Ectodermal cell (in vitro differentiated cells): ENCODE measurements at regions not wholly inside any gene's neighbourhood (a gene's known extent, or its start where the extent isn't known, plus 50 kb on each side); places are given as distances from the start of the nearest gene placed in this dataset.

Experiments used
- H3K27ac ChIP-seq: 2 replicates; pipeline ENCODE4 v1.7.0; 2013; ENCODE audit warnings: mild to moderate bottlenecking, low read depth, low read length; ENCODE audit not compliant: insufficient read depth, poor library complexity, severe bottlenecking
- H3K27me3 ChIP-seq: 2 replicates; pipeline ENCODE4 v1.7.0; 2013; ENCODE audit warnings: mild to moderate bottlenecking, low read length; ENCODE audit not compliant: insufficient read depth, control insufficient read depth, poor library complexity, severe bottlenecking
- H3K36me3 ChIP-seq: one replicate; pipeline ENCODE4 v1.7.0; 2013; ENCODE audit warnings: low read length; ENCODE audit not compliant: control insufficient read depth, insufficient read depth
- H3K4me1 ChIP-seq: one replicate; pipeline ENCODE4 v1.7.0; 2013; ENCODE audit warnings: low read length; ENCODE audit not compliant: control insufficient read depth, insufficient read depth
- H3K4me3 ChIP-seq: 2 replicates; pipeline ENCODE4 v1.7.0; 2013; ENCODE audit warnings: low read depth, low read length, control low read depth; ENCODE audit not compliant: insufficient read depth
- H3K9me3 ChIP-seq: 2 replicates; pipeline ENCODE4 v1.7.0; 2013; ENCODE audit warnings: mild to moderate bottlenecking, low read length, moderate library complexity; ENCODE audit not compliant: control insufficient read depth
- WGBS, 2 experiments: methylation state at CpG; one replicate each; pipeline ENCODE4 v1.1.7; 2013; ENCODE audit warnings: missing lambda C conversion rate in 2 of 2; 5-methylcytosine and 5-hydroxymethylcytosine counted together

- Histone ChIP-seq H3K9me3 (no peaks in the 10 kb centered on the region), H3K36me3 (no peaks in the 10 kb centered on the region), H3K4me3 (no peak overlapping the region), H3K27me3 (no peaks in the 10 kb centered on the region), H3K4me1 (no peaks in the 10 kb centered on the region), H3K27ac (no peak overlapping the region)
Measured at GRCh38 chr4:66108898-66109297, 438.6 kb upstream of the EPHA5 start.

GRCh38 chr4:66097218-66097617 lies 426.9 kb upstream of the EPHA5 start:
- H3K4me3 ChIP-seq = no peak overlapping the region
- no peak overlapping the region for H3K27ac ChIP-seq
- no peaks in the 10 kb centered on the region for H3K9me3 ChIP-seq
- H3K4me1 ChIP-seq = no peaks in the 10 kb centered on the region
- H3K27me3 ChIP-seq = no peaks in the 10 kb centered on the region
- no peaks in the 10 kb centered on the region for H3K36me3 ChIP-seq
- WGBS, 2 experiments = 93 to 95% methylated on average over 5 of the region's 5 CpGs

- H3K36me3 ChIP-seq = no peaks in the 10 kb centered on the region
- H3K4me1 ChIP-seq = no peaks in the 10 kb centered on the region
- WGBS, 2 experiments = 92 to 100% methylated on average over 1 to 2 of the region's 2 CpGs
- no peak overlapping the region for H3K27ac ChIP-seq
- no peaks in the 10 kb centered on the region for H3K9me3 ChIP-seq
- no peak overlapping the region for H3K4me3 ChIP-seq
- no peaks in the 10 kb centered on the region for H3K27me3 ChIP-seq
Measured at GRCh38 chr4:66095065-66095464, 424.8 kb upstream of the EPHA5 start.

- WGBS, 2 experiments = 94 to 95% methylated on average over 15 of the region's 15 CpGs
- no peaks in the 10 kb centered on the region for H3K9me3 ChIP-seq
- H3K27ac ChIP-seq = no peak overlapping the region
- no peak overlapping the region for H3K4me3 ChIP-seq
- no peaks in the 10 kb centered on the region for H3K4me1 ChIP-seq
- no peaks in the 10 kb centered on the region for H3K36me3 ChIP-seq
- no peaks in the 10 kb centered on the region for H3K27me3 ChIP-seq
Measured at GRCh38 chr4:66094070-66094469, 423.8 kb upstream of the EPHA5 start.

- H3K4me1 ChIP-seq = no peaks in the 10 kb centered on the region
- no peaks in the 10 kb centered on the region for H3K9me3 ChIP-seq
- H3K36me3 ChIP-seq = no peaks in the 10 kb centered on the region
- H3K27me3 ChIP-seq = no peaks in the 10 kb centered on the region
- H3K27ac ChIP-seq = no peak overlapping the region
- H3K4me3 ChIP-seq = no peak overlapping the region
- WGBS, 2 experiments = 91 to 100% methylated on average over 1 of the region's 1 CpG
Measured at GRCh38 chr4:66091786-66092185, 421.5 kb upstream of the EPHA5 start.

GRCh38 chr4:66073961-66074360 lies 403.7 kb upstream of the EPHA5 start:
- 100% methylated on average over 2 of the region's 2 CpGs for WGBS, 2 experiments

GRCh38 chr4:66071911-66072310 lies 401.6 kb upstream of the EPHA5 start:
- H3K27me3 ChIP-seq = no peaks in the 10 kb centered on the region
- 65 to 80% methylated on average over 1 to 2 of the region's 2 CpGs for WGBS, 2 experiments
- no peaks in the 10 kb centered on the region for H3K36me3 ChIP-seq

More at GRCh38 chr4:66073961-66074360, 403.7 kb upstream of the EPHA5 start:
- Histone ChIP-seq H3K9me3 (no peaks in the 10 kb centered on the region), H3K4me1 (no peaks in the 10 kb centered on the region), H3K27ac (no peak overlapping the region), H3K36me3 (no peaks in the 10 kb centered on the region), H3K4me3 (no peak overlapping the region), H3K27me3 (no peaks in the 10 kb centered on the region)

GRCh38 chr4:66062921-66063320 lies 392.6 kb upstream of the EPHA5 start:
- Histone ChIP-seq H3K27ac (no peak overlapping the region), H3K27me3 (no peaks in the 10 kb centered on the region), H3K4me3 (no peak overlapping the region), H3K4me1 (no peaks in the 10 kb centered on the region), H3K36me3 (no peaks in the 10 kb centered on the region), H3K9me3 (no peaks in the 10 kb centered on the region)

More at GRCh38 chr4:66071911-66072310, 401.6 kb upstream of the EPHA5 start:
- H3K4me1 ChIP-seq = no peaks in the 10 kb centered on the region
- H3K27ac ChIP-seq = no peak overlapping the region
- no peak overlapping the region for H3K4me3 ChIP-seq
- H3K9me3 ChIP-seq = no peaks in the 10 kb centered on the region

GRCh38 chr4:66062044-66062443 lies 391.8 kb upstream of the EPHA5 start:
- H3K36me3 ChIP-seq = no peaks in the 10 kb centered on the region
- H3K4me1 ChIP-seq = no peaks in the 10 kb centered on the region
- no peak overlapping the region for H3K27ac ChIP-seq
- no peaks in the 10 kb centered on the region for H3K27me3 ChIP-seq
- WGBS, 2 experiments = 100% methylated on average over 1 of the region's 2 CpGs
- no peak overlapping the region for H3K4me3 ChIP-seq
- H3K9me3 ChIP-seq = no peaks in the 10 kb centered on the region

- H3K27me3 ChIP-seq = no peaks in the 10 kb centered on the region
- H3K9me3 ChIP-seq = no peaks in the 10 kb centered on the region
- no peaks in the 10 kb centered on the region for H3K36me3 ChIP-seq
- no peak overlapping the region for H3K4me3 ChIP-seq
- no peak overlapping the region for H3K27ac ChIP-seq
- WGBS, 2 experiments = 95 to 96% methylated on average over 2 of the region's 2 CpGs
- H3K4me1 ChIP-seq = no peaks in the 10 kb centered on the region
Measured at GRCh38 chr4:66059556-66059955, 389.3 kb upstream of the EPHA5 start.

- H3K27ac ChIP-seq = no peak overlapping the region
- no peaks in the 10 kb centered on the region for H3K36me3 ChIP-seq
- no peak overlapping the region for H3K4me3 ChIP-seq
- WGBS, 2 experiments = 50 to 71% methylated on average over 1 of the region's 1 CpG
- no peaks in the 10 kb centered on the region for H3K27me3 ChIP-seq
- no peaks in the 10 kb centered on the region for H3K9me3 ChIP-seq
- H3K4me1 ChIP-seq = no peaks in the 10 kb centered on the region
Measured at GRCh38 chr4:66059136-66059535, 388.8 kb upstream of the EPHA5 start.
